ENCODE measurements at regions not wholly inside any gene's neighbourhood (a gene's known extent, or its start where the extent isn't known, plus 50 kb on each side); places are given as distances from the start of the nearest gene placed in this dataset.

DNA sequence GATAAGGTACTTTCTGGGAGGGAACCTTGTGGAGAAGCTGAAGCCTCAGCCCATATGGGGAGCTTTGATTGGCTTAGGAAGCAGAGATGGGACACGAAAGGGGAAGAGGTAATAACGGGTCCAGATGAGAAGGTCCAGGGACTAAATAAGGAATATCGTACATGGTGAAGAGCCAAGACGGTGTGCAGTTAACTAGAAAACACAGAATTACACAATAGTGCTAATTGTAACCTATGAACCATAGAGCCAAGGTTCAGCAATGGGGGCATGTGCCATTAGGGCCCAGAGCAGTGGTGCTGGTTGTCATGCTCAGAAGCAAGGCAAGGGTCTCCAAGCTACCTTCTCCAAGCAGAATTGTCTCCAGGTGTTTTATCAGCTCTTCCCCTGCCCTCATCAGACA, 106.1 kb downstream of the IRS2 start:
- TF ChIP-seq, protein P1, sequence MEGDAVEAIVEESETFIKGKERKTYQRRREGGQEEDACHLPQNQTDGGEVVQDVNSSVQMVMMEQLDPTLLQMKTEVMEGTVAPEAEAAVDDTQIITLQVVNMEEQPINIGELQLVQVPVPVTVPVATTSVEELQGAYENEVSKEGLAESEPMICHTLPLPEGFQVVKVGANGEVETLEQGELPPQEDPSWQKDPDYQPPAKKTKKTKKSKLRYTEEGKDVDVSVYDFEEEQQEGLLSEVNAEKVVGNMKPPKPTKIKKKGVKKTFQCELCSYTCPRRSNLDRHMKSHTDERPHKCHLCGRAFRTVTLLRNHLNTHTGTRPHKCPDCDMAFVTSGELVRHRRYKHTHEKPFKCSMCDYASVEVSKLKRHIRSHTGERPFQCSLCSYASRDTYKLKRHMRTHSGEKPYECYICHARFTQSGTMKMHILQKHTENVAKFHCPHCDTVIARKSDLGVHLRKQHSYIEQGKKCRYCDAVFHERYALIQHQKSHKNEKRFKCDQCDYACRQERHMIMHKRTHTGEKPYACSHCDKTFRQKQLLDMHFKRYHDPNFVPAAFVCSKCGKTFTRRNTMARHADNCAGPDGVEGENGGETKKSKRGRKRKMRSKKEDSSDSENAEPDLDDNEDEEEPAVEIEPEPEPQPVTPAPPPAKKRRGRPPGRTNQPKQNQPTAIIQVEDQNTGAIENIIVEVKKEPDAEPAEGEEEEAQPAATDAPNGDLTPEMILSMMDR (optimal IDR thresholded peaks at IDR 0.05 in 1 of 3, IDR thresholded peaks at IDR 0.05 in 1 of 3, conservative IDR thresholded peaks at IDR 0.05 in 1 of 3; ENCODE audit: extremely low read depth in 1 of 3, insufficient read depth in 2 of 3, low read length in 3 of 3) = no peak
- no peak for TF ChIP-seq EZH2 (IDR thresholded peaks at IDR 0.05; ENCODE audit: low read length)
